Left lung (tissue), 4 donors: ENCODE measurements at regions not wholly inside any gene's neighbourhood (a gene's known extent, or its start where the extent isn't known, plus 50 kb on each side); places are given as distances from the start of the nearest gene placed in this dataset.

Experiments
- ATAC-seq: fragments of 200-7000 bp; cut with Tn5 transposase; one replicate; pipeline ENCODE4 v1.9.1; 2020; ENCODE audit warnings: moderate library complexity
- DNase-seq, 4 donors: peaks; one replicate each; pipeline ENCODE4 v3.0.0-alpha.2; 2013 to 2020
- H3K27ac ChIP-seq, 2 donors: fragments of 200-600 bp; sonication (generic) in 1 of 2; one replicate each; pipeline versions ENCODE4 v1.5.0 to v1.8.0; 2020 to 2021
- H3K27me3 ChIP-seq, 2 donors: fragments of 200-600 bp; sonication (generic) in 1 of 2; one replicate each; pipeline versions ENCODE4 v1.5.0 to v1.8.0; 2020 to 2021
- H3K36me3 ChIP-seq, 2 donors: fragments of 200-600 bp; sonication (generic) in 1 of 2; one replicate each; pipeline versions ENCODE4 v1.5.0 to v1.8.0; 2020 to 2021
- H3K4me1 ChIP-seq, 2 donors: fragments of 200-600 bp; one replicate each; pipeline ENCODE4 v1.8.0; 2021
- H3K4me3 ChIP-seq, 2 donors: fragments of 200-600 bp; sonication (generic) in 1 of 2; one replicate each; pipeline versions ENCODE4 v1.5.0 to v1.8.0; 2020 to 2021; ENCODE audit warnings: mild to moderate bottlenecking in 1 of 2
- H3K9me3 ChIP-seq, 2 donors: fragments of 200-600 bp; sonication (generic) in 1 of 2; one replicate each; pipeline versions ENCODE4 v1.5.0 to v1.8.0; 2020 to 2021
- CTCF ChIP-seq, 2 donors: fragments of 200-600 bp; sonication (generic) in 1 of 2; IDR thresholded peaks; one replicate each; pipeline versions ENCODE4 v1.5.0 to v1.8.0; 2021; ENCODE audit warnings: antibody characterized with exemption in 2 of 2
- intact Hi-C, 2 donors: fragments of 100-400 bp; cut with DNase I; formaldehyde crosslinking; loops; one replicate each; pipeline versions ENCODE4 v1.11.2 to v1.14.2; 2022
- donor health status: DM: no; HTN: yes; CAD: no.
- donor health status: DM: no; HTN: no; CAD: no.

GRCh38 chr3:16811950-16812349 is 72.8 kb upstream of the PLCL2 start:
- Histone ChIP-seq H3K27me3 (no peaks in the 10 kb centered on the region), H3K9me3 (no peaks in the 10 kb centered on the region), H3K27ac (no peak overlapping the region), H3K4me3 (no peak overlapping the region), H3K36me3 (no peaks in the 10 kb centered on the region), H3K4me1 (no peaks in the 10 kb centered on the region)
- no peak for TF ChIP-seq CTCF (IDR thresholded peaks at IDR 0.05)
- ATAC-seq (no peak), DNase-seq (no peak)
- intact Hi-C loops, result no loop called here

DNA sequence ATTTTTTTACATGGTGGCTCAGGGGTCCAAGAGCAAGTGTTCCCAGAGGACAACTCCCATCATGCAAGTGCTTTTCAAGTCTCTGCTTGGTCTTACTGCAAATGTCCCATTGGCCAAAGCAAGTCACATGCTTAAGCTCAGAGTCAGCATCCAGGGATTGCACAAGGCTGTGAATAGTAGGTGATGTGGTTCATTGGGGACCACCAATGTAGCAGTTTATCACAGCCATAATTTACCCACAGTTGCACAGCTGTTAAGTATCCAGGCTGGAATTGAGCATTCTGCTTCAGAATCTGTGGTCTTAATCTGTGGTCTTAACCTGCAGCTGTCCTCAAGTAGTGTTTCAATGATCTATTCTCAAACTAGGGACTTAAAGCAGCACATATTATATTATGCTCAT is 71.4 kb upstream of the PLCL2 start:
- intact Hi-C loops, result no loop called here
- H3K27ac ChIP-seq, result no peak overlapping the region
- ATAC-seq, result no peak

GRCh38 chr3:16816048-16816780 is 68.5 kb upstream of the PLCL2 start:
- H3K36me3 ChIP-seq, result no peaks in the 10 kb centered on the region
- H3K4me1 ChIP-seq, result no peaks in the 10 kb centered on the region
- intact Hi-C loops, result no loop called here
- no peaks in the 10 kb centered on the region for H3K9me3 ChIP-seq
- ATAC-seq (no peak), DNase-seq (no peak)
- no peak overlapping the region for H3K27ac ChIP-seq
- TF ChIP-seq CTCF (IDR thresholded peaks at IDR 0.05), result no peak
- H3K4me3 ChIP-seq, result no peak overlapping the region
- H3K27me3 ChIP-seq, result no peaks in the 10 kb centered on the region

More for the DNA sequence above, 71.4 kb upstream of the PLCL2 start:
- no peak overlapping the region for H3K4me3 ChIP-seq
- no peaks in the 10 kb centered on the region for H3K36me3 ChIP-seq
- H3K9me3 ChIP-seq, result no peaks in the 10 kb centered on the region
- no peak for DNase-seq
- H3K27me3 ChIP-seq, result no peaks in the 10 kb centered on the region
- no peak for TF ChIP-seq CTCF (IDR thresholded peaks at IDR 0.05)
- H3K4me1 ChIP-seq, result no peaks in the 10 kb centered on the region

GRCh38 chr3:16817197-16817596 is 67.6 kb upstream of the PLCL2 start:
- intact Hi-C loops, result no loop called here

GRCh38 chr3:16818194-16818593 is 66.6 kb upstream of the PLCL2 start:
- Histone ChIP-seq H3K4me1 (no peaks in the 10 kb centered on the region), H3K9me3 (no peaks in the 10 kb centered on the region), H3K36me3 (no peaks in the 10 kb centered on the region), H3K4me3 (no peak overlapping the region), H3K27me3 (no peaks in the 10 kb centered on the region), H3K27ac (no peak overlapping the region)
- no peak for ATAC-seq
- DNase-seq, result no peak
- no peak for TF ChIP-seq CTCF (IDR thresholded peaks at IDR 0.05)
- intact Hi-C loops, result no loop called here

More at GRCh38 chr3:16817197-16817596, 67.6 kb upstream of the PLCL2 start:
- ATAC-seq, result no peak
- DNase-seq, result no peak
- no peaks in the 10 kb centered on the region for H3K27me3 ChIP-seq
- H3K27ac ChIP-seq, result no peak overlapping the region
- no peak for TF ChIP-seq CTCF (IDR thresholded peaks at IDR 0.05)
- no peaks in the 10 kb centered on the region for H3K9me3 ChIP-seq
- H3K36me3 ChIP-seq, result no peaks in the 10 kb centered on the region
- H3K4me1 ChIP-seq, result no peaks in the 10 kb centered on the region
- no peak overlapping the region for H3K4me3 ChIP-seq
